Stimulated activated CD8-positive, alpha-beta memory T cell treated with anti-CD3 and anti-CD28 coated beads, Interleukin-2, amount 100 ng/mL, for 1 hour (primary cell): ENCODE measurements at regions not wholly inside any gene's neighbourhood (a gene's known extent, or its start where the extent isn't known, plus 50 kb on each side); places are given as distances from the start of the nearest gene placed in this dataset.
"Not testable (repeated sequence)": the region's sequence is repeated elsewhere in the genome, so short reads cannot be mapped to it uniquely, and the experiment has no call there.

Experiments
- DNase-seq, 2 donors: peaks; one replicate each; pipeline ENCODE4 v3.0.0-alpha.2; 2020; ENCODE audit warnings: low read depth in 2 of 2

DNA sequence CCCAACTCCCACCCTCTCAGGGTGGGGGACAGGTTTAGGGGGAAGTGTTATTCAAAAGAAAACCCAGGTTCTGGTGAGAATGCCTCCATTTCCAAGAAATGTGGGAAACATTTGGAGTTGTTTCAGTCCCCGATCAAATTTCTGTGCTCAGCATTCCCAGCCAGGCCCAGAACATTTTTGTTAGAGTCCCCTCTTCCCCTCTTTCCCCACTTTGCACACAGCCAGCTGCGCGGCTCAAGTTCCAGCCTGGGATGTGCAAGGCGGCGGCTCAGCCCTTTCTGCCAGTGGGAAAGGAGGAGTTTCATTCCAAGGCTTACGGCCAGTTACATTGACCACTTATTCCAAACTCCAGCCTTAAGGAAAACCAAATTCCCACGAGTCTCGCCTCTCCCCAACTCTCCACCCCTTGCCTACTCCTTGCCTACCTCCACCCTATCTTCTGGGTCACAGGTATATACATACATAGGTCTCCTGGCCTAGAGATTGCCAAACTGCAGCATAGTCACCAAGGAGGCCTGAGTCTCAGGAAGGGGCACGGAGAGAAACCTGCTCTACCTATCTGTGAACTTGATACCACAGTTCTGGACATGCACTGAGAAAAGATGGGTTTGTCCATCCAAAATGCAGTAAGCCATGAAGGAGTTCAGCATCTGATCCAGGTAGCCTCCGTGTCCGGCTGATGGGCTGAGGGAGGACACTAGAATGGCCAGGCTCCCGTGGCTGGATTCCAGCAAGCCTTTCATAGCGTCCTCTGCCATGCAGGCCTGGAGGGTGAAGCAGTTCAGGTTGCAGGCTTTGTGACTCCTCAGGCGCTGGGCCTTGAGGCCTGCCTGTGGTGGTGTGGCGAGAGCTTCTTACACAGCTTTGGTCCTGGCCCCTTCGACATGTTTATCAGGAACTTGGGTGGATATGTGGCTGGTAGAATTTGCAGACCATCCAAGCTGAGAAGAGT, 154.5 kb downstream of the ZFP36L2 start:
- DNase-seq = no peak

DNA sequence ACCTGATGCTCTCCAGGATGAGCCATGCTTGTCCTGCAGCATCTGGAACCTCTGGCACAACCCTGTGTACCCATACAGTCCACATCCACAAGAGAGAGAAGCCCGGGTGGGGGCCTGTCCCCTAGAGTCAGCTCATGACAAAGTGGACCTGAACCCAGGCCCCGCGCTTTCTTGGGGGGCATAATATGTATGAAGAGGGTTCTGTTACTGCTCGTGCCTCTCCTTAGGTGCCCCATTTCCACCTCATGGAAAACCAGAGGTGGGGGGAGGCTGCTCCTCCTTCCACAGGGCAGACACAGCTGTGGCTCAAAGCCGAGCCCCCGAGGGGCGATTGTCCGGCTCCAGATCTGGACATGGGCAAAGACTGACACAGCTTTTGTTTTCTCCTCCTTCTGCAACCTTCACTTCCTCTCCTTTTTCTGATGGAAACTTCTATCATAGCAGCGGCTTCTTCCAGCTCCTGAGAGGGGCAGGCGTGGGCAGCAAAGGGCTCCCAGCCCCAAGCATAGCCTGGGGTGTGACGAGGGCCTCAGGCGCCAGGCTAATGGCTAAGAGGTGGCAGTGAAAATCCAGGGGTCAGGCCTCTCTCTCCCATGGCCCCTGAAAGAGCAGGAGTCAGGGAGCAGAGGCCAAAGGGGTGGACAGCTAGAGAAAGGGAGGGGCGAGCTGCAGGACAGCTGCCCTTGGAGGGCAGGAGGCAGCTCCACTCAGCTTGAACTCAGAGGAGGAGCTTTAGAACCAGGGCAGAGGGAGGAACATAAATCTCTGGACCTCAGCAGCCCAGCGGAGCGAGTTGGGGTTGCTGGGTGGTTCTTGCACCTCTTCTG, 155.5 kb downstream of the ZFP36L2 start:
- no peak for DNase-seq

DNA sequence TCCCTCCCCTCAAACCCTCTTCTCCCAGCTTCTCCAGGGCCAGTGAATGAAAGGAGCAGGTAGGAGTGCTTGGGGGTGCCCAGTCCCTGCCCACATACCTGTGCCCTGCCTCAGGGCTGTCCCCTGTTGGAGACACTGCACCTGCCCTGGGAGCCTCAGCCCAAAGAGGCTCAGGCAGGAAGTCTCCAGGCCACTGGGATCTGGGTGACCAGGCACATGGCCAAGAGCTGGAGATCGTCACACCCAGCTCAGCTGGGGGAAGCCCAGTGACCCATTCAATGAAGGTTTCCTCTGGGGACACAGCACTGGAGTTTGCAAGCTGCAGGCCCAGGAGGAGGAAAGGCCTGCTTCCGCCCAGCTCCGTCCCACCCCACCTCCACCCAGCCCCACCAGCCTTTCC, 156.4 kb downstream of the ZFP36L2 start:
- DNase-seq = no peak

DNA sequence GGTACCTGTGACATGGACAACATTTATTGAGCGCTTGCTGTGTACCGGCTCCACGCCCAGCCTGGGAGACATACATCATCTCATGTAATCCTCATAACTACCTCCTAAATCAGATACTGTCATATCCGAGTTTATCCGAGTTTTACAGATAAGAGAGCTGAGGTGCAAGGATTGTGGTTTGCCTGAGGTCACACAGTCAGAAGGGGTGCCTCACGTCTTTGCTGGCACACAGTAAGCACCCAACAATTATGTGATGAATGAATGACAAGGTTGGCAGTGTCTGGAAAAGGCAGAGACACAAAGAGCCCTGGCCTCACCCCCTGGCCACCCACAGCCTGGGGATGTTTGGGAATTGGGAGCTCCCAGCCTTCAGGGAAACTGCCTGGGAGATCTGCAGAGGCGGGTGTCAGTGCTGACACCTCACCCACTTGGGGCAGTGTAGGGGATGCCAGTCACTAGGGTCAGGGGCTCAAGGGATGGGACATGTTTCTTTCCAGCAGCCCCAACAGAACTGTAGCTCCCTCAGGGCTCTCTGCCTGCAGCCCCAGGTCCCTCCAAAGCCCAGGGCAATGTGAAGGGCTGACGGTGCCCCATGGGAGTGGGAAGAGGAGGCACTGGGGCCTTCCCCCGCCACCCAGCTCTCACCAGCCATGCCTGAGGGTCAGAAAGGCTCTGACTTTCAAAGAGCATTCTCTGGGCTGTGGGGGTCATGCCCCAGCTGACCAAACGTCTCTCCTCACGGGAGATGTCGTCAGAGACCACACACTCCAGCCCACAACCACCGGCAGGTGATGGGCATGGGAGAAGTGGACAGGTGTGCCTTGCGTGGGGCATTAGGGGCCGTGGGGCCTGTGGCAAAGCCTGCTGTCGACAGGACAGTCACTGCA, 157.5 kb downstream of the ZFP36L2 start:
- DNase-seq = no peak

DNA sequence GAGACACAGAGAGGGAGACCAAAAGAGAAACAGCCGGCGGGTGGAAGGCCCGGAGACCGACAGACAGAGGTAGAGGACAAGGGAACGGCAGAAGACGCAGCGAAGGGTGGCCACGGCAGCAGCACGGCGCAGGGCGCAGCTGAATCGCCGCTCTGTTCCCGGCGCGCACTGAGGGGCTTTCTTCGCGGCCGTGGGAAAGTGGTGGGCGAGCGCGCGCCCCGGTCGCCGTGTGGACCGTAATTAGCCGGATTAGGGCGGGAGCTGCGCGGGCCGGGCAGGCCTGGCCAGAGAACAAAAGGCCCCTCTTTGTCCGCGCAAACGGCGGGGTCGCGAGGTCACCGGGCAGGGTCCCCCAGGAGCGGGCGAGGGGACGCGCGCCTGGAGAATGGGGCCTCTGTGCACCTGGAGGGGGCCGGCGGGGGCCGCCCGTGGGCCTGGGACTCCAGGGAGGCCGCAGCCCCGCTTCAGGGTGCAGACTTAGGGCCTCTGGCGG, 158.3 kb downstream of the ZFP36L2 start:
- DNase-seq = no peak

DNA sequence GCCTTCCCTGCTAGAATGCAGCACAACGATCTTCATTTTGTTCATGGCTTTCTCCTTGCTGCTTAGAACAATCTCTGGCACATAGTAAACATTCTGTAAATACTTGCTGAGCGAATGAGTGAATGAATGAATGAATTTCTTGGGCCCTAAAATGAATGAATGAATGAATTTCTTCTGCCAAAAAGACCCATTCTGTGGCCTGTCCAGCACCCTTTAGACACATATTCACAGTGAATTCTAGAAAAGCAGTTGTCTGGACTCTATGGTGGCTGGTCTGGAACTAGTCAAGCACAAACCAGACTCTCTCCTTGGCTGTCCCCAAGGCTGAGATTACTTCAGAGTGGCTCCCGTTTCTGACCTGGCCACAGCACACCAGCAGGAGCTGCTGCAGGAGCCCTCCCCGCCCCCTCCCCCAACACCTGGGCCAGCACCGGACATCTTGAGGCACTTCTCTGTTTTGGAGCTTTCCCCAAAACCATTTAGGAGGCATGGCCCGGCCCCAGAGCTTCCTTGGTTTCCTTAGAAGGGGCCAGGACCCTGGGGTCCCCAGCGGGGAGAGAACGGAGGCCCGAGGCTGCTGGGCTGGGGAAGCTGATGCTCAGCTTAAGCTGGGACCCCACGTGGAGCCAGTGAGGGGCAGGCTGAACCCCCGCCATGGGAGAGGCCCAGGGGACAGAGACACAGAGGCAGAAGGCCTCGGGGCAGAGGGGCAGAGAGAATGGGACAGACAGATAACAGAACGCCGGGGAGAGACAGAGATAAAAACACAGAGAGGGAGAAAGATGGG, 159.0 kb downstream of the ZFP36L2 start:
- no peak for DNase-seq

DNA sequence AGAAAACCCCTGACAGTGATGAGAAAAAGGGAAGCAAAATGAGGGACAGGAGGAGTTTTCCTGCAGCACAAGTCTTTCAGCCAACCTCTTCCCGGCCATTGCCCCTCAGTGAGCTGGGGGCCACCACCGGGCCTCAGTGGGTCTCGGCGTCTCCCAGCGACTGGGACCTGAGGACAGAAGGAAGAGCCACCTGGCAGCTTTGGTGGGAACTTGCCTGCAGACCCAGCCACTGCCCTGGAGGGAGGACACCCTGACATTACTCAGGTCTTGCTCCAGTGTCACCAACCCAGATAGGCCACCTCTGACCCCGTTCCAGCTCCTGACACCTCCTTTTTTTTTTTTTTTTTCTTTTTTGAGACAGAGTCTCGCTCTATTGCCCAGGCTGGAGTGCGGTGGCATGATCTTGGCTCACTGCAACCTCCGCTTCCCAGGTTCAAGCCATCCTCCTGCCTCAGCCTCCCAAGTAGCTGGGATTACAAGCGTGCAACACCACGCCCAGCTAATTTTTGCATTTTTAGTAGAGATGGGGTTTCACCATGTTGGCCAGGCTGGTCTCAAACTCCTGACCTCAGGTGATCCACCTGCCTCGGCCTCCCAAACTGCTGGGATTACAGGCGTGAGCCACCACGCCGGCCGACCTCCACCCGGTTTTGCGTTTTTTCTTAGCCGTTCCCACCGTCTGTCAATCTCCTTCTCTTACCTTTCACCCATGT, 159.7 kb downstream of the ZFP36L2 start:
- DNase-seq = not testable (repeated sequence)

DNA sequence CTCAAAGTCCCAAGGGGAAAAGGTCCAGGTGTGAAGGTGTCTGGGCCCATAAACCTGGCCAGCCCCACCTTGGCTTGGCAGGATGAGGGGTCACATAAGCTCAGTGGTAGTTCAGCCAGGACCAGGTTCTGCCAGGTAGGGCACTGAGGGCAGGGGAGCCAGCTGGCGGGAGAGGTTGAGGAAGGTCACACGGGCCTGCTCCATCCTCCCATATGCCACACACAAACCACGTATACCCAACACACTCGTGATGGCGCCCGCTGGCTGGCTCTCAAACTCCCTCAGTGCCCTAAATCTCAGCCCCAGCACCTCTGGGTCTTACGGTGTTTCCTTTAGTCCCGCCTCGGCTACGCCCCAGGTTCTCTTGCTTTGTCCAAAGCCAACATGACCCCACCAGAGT, 160.5 kb downstream of the ZFP36L2 start:
- DNase-seq = no peak

DNA sequence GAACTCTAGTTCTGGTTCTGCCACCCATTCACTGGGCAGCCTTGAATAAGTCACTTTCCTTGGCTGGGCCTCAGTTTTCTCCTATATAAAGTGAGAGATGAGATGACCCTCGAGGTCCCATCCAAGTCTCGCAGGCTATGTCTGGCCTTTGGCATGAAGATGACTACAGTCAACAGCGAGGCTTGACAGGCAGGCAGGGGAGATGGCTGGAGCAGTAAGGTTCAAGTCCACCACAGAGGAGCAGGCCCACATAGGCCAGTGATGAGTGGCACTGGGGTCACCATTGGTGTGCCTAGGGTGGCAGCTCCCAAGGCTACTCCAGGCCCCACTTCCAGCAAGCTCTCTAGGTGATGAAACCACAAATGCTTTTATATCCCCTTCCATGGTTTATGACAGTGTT, 161.4 kb downstream of the ZFP36L2 start:
- DNase-seq = no peak

DNA sequence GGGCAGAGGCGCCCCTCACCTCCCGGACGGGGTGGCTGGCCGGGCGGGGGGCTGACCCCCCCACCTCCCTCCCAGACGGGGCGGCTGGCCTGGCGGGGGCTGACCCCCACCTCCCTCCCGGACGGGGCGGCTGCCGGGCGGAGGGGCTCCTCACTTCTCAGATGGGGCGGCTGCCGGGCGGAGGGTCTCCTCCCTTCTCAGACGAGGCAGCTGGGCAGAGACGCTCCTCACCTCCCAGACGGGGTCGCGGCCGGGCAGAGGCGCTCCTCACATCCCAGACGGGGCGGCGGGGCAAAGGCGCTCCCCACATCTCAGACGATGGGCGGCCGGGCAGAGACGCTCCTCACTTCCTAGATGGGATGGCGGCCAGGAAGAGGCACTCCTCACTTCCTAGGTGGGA, 163.3 kb downstream of the ZFP36L2 start:
- not testable (repeated sequence) for DNase-seq

DNA sequence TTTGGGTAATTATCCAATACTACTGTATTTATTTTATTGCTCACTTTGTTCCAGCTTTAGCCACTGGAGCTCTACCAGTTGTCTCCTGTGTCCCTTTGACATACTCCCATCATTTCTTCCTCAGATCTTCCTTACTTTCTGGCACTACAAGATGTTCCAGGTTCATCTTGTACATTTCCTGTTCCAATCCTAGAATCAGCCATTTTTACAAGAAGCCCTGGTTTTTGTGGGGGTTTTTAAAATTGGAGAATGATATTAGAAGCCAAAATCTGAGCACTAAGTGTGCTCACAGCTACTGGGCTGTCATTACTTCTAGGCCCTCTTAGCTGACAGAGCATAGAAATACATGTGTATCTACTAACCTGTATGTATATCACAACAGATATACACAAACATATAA, 164.3 kb downstream of the ZFP36L2 start:
- DNase-seq = no peak

DNA sequence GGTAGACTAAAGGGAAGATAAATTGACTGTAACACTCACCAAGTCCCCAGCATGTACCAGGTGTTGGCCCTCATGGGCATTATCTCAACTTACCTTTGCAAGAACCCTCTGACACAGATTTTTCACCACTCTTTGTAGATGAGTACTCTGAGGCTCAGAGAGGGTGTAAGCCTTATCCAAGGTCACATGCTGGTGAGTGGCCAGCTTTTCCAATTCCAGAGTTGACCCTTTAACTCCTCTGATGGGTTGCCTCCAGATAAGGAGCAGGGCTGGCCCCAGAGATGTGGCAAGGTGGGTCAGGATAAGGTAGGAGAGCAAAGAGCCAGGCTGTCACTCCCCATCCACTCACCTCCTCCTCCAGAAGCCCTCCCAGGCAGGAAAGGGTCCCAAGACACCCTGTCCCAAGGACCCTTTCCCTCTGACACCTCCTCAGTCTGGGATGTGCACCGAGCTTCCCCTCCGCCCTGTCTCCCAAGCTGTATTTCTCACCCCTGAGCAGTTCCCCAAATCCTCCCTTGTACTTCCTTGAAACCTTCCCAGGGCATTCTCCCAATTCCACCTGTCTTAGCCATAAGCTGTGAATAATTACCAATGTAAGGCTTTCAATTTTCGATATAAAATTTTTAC, 165.9 kb downstream of the ZFP36L2 start:
- DNase-seq = no peak

DNA sequence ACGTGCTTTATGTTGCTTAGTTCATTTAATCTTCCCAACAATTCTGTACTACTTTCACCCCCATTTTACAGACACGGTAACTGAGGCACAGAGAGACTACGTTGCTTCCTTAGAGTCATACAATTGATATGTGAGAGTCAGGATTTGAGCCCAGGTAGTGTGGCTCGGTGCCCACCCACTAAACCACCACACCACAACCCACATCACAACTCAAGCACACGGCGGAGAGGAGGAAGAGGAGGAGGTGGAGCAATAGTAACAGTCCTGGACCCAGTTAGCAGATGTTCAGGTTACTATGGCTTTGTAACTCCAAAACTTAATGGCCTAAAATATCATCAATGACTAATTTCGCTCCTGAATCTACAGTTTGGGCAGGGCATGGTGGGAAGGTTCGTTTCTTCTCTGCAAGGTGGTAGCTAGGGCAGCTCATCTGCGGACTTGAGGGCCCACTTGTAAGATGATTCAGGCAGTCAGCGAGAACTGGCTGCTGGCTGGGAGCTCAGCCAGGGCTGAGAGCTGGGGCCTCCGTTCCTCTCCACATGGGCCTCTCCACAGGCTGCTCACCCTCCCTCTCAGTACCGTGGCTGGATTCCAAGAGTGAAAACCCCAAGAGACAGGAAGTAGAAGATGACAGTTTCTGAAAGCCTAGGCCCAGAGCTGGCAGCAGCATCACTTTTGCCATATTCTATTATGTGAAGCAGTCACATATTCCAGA, 167.1 kb downstream of the ZFP36L2 start:
- peak in 1 of 2 donors; percentile 15 for DNase-seq

DNA sequence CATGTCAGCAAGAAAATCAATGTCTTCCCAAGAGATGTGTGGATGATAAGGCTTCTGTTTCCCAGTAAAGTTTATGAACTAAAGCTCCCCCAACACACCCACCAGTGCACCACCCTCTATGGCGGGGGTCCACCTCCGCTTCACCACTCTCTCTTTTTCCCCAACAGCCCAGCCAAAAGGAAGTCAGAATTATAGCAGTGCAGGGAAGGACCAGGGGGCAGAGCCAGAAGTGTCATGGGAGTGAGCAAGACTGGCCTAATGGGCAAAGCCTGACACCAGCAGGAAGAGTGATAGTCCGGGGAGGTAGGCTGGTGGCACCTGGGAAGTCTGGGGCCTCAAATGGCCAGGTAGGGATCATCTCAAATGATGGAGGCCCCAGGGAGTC, 167.7 kb downstream of the ZFP36L2 start:
- DNase-seq = no peak

DNA sequence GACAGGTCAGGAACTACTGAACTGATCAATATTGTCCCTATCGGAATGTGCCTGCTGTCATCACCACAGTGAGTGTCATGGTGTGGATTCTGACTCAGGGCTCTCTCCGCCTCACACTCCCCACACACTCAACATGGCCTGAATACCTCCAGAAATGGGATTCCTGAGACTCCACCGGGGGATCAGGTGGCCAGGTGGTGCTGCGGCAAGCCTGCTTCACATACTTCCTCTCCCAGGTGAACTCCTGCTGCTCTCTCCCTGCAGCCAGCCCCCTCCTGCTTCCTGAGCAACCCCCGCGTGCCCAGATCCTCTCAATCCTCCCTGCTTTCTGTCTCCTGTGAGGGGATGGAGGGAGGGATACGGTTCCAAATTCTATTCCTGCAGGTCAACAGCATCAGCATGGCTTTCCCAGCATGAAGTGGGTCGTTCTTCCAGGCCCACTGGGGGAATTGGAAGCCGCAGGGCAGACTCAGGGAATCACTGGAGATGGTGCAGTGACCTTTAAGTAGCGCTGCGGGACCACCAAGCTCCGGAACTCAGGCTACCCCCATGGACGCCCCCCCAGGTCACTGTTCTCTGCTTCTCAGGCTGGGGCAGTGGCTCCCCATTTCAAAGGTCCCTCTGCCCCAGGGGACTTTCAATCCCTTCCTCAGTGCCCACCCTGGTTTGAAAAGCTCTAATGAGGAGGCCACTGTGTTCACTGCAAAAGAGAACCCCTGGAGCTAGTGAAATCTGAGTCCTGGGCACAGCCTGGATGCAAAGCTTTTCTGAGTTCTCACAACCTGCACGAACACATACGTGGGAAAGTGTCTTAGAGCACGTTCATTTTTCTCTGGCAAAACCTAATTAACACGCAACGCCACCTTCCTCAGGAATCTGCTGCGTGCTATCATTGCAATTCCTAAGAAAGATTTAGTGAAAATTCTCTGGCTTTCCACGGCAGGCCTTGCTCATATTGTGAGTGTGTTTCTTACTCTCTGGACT, 168.4 kb downstream of the ZFP36L2 start:
- no peak for DNase-seq

DNA sequence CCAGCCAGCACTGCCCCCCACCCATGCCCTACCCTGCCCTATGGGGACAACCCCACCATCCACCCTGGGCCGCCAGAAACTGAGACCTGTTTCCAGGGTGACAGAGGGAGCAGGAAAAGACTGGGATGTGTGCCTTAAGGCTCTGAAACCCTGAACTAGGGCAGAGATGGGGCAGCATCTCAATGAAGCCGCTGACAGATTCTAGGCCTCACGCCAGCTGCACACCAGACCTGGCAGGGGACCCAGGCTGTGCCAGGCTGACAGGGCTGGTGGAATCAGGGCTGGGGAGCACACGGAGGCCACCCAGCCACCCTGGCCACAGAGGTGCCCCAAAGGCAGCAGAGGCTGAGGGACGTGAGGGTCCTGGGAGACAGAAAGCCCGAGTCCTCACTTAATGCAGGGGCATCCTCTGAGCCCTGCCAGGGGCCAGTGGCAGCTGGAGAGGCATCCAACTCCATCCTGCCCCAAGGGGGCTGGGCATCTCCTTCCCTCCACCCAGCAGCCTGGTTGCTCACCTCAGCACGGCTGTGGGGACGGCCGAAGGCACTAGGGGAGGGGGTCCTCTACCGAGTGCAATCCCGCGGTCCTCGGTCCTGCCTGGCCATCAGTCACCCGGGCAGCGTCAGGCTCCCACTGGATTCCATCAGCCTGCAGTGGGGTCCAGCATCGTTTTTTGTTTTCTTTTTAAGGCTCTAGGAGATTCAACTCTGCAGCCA, 169.2 kb downstream of the ZFP36L2 start:
- no peak for DNase-seq

DNA sequence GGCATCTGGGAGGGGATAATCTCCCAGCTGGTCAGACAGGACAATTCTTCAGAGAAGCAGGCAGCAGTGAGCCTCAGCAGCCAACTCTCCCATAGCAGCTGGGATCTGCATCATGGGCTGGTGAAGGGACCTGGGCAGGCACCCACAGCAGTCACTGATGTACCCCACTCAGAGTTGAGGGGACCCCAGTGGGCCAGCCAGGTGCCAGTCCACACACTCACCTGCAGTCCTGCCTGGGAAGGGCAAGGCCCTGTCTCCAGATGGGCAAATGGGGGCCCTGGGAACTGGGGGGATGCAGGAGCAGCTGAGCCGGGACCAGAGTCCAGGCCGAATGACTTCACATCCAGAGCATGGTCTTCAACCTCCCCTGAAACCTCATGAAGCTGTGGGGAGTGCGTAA, 170.4 kb downstream of the ZFP36L2 start:
- DNase-seq = no peak
